A549 (cell line): ENCODE measurements at regions not wholly inside any gene's neighbourhood (a gene's known extent, or its start where the extent isn't known, plus 50 kb on each side); places are given as distances from the start of the nearest gene placed in this dataset.

Source experiments
- CEBPB ChIP-seq, 2 experiments: fragments of >200 bp in 1 of 2; sonication (Bioruptor Twin) in 1 of 2; formaldehyde crosslinking in 1 of 2; IDR thresholded peaks; 2 replicates each; pipeline ENCODE4 v1.6.1; 2012 to 2016
- CHD2 ChIP-seq: fragments of 150-350 bp; IDR thresholded peaks from 2 replicates; pipeline ENCODE4 v1.6.1; 2014; ENCODE audit warnings: low read length; ENCODE audit not compliant: partially characterized antibody
- CTCF ChIP-seq: fragments of >200 bp; sonication (Bioruptor Twin); formaldehyde crosslinking; IDR thresholded peaks from 3 replicates; pipeline ENCODE4 v1.5.1; 2016
- ELK1 ChIP-seq: fragments of 150-350 bp; IDR thresholded peaks from 2 replicates; pipeline ENCODE4 v1.6.1; 2014; ENCODE audit warnings: low read depth, mild to moderate bottlenecking, low read length
- EP300 ChIP-seq, 2 experiments: fragments of >200 bp; sonication (Bioruptor Twin); formaldehyde crosslinking; IDR thresholded peaks; 2 replicates in 1 of 2; 3 replicates in 1 of 2; pipeline ENCODE4 v1.6.1; 2016 to 2017
- FOSL2 ChIP-seq, 2 experiments: fragments of 450-650 bp in 1 of 2; fragments of >200 bp in 1 of 2; sonication (Bioruptor Twin) in 1 of 2; formaldehyde crosslinking; IDR thresholded peaks; 2 replicates each; pipeline versions ENCODE4 v1.5.0 to v1.6.1; 2016 to 2020; ENCODE audit warnings: mild to moderate bottlenecking in 1 of 2, moderate library complexity in 1 of 2
- MAX ChIP-seq: IDR thresholded peaks from 2 replicates; pipeline ENCODE4 v1.6.1; 2012
- MYC ChIP-seq: IDR thresholded peaks from 2 replicates; pipeline ENCODE4 v1.6.1; 2012; ENCODE audit warnings: mild to moderate bottlenecking, inconsistent platforms, low read length, improper control_type of control experiment, borderline replicate concordance
- NR3C1 ChIP-seq: fragments of >200 bp; sonication (Bioruptor Twin); formaldehyde crosslinking; IDR thresholded peaks from 3 replicates; pipeline ENCODE4 v1.6.1; 2017
- PHF8 ChIP-seq: fragments of 200-600 bp; sonication (generic); IDR thresholded peaks from 2 replicates; pipeline ENCODE4 v1.6.1; 2016; ENCODE audit warnings: low read depth, mild to moderate bottlenecking, antibody characterized with exemption, moderate library complexity, borderline replicate concordance
- POLR2A ChIP-seq: IDR thresholded peaks from 2 replicates; pipeline ENCODE4 v1.6.1; 2012; ENCODE audit warnings: mild to moderate bottlenecking, low read length
- RCOR1 ChIP-seq: fragments of 150-350 bp; IDR thresholded peaks from 2 replicates; pipeline ENCODE4 v1.6.1; 2014; ENCODE audit warnings: antibody characterized with exemption, low read length, low read depth
- SREBF2 ChIP-seq: fragments of 450-650 bp; IDR thresholded peaks from 2 replicates; pipeline ENCODE4 v1.6.1; 2014; ENCODE audit warnings: mild to moderate bottlenecking, moderate library complexity
- USF2 ChIP-seq: fragments of 450-650 bp; IDR thresholded peaks from 2 replicates; pipeline ENCODE4 v1.6.1; 2014; ENCODE audit warnings: antibody characterized with exemption

GRCh38 chr2:117763804-117764203 is 50.7 kb upstream of the DDX18 start:
- TF ChIP-seq POLR2A (no peak), CTCF (no peak), ELK1 (no peak), MAX (no peak), PHF8 (no peak), NR3C1 (no peak), USF2 (no peak), RCOR1 (no peak), EP300 (IDR thresholded peaks at IDR 0.05) (no peak), SREBF2 (no peak), CEBPB (IDR thresholded peaks at IDR 0.05) (no peak), CHD2 (no peak), MYC (no peak), FOSL2 (IDR thresholded peaks at IDR 0.05) (no peak), FOSL2 (CRISPR knock-in tag; IDR thresholded peaks at IDR 0.05) (no peak)
